C1 segment of cervical spinal cord (tissue), 14 donors: ENCODE measurements at regions not wholly inside any gene's neighbourhood (a gene's known extent, or its start where the extent isn't known, plus 50 kb on each side); places are given as distances from the start of the nearest gene placed in this dataset.

Experiments used
- DNase-seq, 14 donors: peaks; one replicate each; lab custom pipeline; 2025; lab: John Stamatoyannopoulos, UW

DNA sequence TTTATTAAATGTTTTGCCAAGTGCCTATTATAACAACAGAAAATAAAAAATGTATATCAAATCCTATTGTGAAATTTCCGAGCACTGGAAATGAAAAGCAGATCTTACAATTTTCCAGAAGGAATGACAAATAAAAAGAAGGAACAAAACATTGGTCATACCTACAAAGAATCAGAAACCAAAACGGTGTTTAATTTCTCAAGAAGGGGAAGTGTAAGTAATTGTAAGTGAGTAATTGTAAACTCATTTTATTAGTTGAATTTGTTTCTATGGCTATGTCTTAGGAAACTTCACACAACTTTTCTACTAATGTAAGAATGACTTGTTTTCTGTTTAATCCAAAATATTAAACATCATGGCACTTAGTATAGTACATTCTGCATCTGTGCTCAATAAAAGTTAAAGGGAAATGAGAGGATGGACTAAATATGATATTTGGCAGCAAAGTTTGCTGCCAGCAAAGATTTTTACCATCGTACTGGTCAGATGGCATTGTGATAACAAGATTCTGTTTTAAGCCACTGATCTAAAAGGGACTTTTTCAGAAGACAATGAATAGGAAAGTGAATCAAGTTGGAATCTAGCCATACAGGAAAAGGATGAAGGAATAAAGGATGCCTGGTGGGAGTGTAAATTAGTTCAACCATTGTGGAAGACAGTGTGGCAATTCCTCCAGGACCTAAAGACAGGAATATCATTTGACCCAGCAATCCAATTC lies 232.4 kb downstream of the NFKBIZ start:
- DNase-seq: no peak

DNA sequence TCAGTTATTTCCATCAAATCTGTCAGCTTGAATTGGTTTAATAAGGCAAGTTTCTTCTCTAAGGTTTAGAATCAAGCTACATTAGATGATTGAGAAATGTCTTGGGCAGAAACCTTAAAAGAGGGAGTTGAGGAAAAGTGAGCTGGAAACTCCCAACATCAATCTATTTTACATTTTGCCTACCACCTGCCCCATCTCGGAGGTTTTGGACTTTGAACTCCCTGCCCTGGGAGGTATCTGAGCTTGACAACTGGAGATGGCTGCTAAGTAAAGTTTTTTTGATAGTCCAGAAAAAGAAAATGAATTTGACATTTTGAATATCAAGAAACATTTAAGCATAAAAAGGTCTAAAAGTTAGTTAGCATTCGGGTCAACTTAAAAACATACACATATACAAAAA lies 234.2 kb downstream of the NFKBIZ start:
- DNase-seq: no peak

DNA sequence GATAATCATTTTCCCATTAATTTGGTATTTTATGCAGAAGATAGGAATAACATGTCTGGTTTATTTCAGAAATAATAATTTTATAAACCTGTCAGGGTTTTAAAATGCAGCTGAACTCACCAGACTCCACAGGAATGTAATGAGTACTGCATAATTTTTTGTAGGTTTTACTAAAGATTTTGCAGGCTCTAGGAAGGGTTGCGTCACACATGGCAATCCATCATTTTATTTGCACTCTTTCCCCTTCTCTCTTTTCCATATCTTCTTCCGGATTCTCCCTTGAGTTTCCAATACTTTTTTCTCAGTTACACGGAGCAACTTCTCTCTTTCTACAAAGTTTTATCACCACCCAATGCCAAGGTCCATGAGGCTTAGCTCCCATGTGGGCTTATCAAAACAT lies 234.7 kb downstream of the NFKBIZ start:
- no peak for DNase-seq

DNA sequence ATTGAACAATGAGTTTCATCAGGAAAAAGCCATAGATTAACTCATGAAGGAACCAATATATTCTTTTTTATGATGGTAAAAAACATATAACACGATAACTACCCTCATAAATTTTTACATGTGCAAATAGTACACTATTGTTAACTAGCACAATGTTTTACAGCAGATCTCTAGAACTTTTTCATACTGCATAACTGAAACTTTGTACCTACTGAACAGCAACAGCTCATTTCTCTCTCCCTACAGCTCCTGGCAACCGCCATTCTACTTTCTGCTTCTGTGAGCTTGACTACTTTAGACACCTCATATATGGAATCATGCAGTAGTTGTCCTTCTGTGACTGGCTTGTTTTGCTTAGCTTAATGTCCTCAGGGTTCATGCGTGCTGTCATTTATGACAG lies 235.4 kb downstream of the NFKBIZ start:
- no peak for DNase-seq

DNA sequence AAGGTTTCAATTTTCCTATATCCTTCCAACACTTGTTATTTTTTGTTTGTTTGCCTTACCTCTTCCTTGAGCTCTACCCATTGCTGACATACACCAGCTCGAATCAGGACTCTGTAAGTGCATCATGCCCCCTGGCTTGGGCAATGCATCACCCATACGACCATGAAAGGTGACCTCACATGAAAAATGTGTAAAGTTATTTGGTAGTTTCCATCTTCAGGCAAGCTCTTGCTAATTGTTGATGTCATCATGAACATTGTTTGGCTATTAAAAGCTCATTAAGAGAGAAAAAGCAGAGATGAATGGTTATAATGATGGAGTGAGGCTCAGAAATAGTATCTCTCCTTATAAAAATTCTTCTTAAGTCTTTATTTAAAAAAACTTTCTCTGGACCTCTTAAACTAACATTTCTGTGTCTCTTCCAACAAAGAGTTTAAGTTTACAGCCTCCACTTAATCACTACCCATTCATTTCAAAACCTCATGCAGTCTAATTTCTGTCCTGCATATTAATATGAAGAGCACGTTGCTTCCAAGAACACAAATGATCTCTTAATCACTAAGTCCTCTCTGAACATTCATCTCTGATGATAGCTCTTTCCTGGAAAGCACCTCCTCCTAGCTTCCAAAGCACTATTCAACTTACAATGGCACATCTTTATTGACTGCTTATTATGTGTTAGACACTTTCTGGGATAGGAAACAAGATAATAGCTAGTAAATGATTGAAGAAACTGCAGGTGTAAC lies 236.3 kb downstream of the NFKBIZ start:
- no peak for DNase-seq

DNA sequence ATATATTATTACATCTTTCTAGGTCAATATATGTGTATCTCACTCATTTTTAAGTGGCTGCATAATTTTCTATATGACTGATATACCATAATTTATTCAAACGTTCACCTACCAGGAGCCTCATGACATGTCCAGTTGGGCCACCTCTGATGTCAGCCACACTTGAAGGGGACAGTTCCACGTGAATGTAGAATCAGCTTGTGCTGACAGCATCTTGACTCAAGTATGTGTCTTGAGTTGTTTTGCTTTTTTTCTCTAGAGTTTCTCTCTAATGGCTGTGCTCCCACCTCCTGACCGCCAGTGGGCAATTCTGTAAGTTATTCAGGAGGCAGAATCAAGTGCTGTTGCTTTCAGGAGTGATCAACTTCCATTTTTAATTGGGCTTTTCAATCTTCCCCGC lies 237.9 kb downstream of the NFKBIZ start:
- DNase-seq: no peak

DNA sequence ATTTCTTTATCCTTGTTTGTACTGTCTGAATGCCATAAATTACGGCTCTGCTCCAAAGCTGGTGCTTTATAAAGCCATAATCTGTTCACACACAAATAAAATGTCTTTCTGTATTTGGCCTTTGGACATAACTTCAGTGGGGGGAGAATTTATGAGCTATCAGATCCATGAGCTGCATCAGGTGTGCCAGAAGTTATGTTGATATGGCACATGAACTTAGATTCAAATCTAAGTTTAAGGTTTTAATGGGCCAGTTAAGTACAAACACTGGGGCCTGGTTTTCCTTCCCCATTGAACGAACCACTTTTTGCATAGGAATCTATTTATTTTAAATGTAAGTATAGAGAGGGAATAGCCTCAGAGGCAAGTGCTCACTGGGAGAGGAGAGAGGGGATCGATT lies 239.9 kb downstream of the NFKBIZ start:
- DNase-seq: no peak

DNA sequence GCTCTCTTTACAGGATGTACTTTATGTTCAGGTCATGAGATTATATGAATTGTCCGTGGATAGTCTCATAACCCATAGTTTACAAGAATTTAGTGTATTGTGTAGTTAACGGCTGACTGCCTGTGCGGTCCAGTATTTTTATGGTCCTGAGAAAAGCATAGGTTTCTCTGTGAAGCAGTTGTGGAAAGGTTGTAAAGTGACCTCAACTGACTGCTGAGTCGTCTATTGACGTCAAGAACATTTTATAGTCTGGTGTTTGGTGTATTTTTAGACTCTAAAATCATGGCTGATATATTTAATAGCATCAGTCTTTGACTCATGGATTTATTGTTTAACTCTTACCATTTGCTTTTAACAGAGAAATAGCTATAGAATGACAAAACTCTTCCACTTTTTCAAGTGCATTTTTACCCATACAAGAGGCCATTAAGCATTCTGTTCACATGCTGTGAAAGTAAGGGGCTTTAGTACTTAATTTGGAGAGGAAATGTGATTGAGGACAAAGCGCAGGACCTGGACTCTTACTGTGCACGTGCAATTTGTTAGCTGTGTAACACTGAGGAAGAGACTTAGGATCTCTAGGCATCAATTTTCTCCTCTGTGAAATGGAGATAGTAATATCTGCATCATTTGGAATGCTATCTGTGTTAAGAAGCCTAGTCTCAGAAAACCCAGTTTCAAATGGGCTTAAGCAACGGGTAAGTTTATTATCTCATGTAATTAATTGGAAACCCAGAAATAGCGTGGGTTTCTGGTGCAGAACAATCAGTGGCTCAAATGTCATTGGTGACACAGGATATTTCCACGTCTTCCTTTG lies 240.8 kb downstream of the NFKBIZ start:
- no peak for DNase-seq

DNA sequence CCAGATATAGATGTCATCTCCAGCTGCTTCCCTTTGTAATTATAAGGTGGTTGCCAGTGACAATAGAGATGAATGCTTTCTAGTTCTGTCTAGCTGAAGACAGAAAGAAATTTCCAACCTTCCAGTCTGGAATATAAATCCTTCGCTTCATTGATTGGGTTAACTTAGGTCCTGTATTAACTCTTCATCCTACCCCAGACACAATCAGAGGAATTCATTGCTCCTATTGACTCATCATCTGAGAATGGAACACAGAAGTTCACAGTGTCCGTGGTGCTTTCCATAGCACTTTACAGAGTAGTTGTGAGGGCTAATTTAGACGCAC lies 241.4 kb downstream of the NFKBIZ start:
- DNase-seq: no peak

DNA sequence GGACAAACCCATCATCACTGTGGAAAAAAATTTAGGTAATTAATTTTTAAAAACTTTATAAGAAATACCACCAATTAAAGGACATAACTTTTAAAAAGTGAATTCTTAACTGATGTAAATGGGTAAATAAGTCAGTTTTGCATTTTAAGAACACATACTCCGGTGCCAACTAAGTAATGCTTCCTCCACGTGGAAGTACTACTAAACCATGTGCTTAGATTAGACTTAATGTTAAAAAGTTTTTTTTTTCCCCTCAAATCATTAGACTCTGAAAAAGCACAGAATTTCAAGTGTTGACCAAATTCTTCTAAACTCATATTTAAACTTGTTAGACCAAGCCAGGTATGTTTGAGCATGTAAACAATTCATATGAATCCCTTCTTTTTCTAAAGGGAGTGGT lies 242.0 kb downstream of the NFKBIZ start:
- no peak for DNase-seq

DNA sequence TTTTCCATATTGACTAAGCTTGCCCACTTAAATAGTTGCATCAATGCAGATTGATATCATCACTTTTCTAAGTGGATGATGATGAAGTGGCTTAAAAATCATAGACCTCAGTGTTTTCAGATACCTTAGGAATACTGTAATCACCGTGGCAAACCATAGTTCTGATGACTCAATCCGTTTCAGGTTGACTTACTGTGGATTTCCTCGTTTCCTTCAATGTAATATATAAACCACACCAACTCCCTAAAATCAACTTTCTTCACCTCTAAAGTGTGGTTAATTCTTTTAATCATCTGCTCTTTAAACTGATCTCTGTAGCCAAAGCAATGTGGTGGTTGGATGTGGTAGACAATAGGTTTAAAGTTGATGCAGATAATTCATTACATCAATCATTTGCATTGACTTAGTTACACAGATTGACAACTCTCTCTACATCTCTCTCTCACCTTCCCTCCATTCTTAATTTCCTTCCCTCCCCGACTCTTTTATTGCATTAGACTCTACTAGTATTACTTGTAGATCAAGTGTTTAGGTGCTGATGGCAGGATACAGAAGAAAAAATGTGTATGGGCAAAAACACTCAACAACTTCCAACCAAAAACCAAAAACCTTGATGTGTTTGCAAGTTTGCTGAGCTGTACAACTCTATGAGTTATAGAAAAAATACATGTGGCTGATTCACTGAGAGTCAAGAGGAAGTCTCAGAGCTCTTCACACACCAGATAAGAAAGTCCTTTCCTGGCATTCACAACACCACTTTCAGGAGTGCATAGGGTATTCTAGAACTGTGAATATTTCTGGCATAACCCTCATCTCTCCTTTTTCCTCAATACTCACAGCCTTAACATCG lies 243.5 kb downstream of the NFKBIZ start:
- no peak for DNase-seq

DNA sequence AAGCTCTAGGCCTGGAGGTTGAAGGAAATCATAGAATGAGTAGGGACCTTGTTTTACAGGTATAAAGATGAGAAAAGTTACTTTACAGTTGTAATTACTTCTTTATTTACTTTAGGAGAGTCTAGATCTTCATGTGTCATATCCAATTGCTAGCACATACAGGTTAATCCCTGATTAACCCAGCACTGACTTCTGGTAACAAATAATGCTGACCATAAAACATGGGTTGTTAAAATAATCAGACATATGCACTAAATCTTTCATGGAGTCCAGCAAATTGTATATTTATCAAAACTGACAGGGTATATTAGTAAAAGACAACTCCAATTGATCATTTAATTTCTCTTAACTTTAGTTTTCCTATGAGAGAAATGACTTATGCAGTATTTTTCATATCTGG lies 245.2 kb downstream of the NFKBIZ start:
- DNase-seq: no peak

DNA sequence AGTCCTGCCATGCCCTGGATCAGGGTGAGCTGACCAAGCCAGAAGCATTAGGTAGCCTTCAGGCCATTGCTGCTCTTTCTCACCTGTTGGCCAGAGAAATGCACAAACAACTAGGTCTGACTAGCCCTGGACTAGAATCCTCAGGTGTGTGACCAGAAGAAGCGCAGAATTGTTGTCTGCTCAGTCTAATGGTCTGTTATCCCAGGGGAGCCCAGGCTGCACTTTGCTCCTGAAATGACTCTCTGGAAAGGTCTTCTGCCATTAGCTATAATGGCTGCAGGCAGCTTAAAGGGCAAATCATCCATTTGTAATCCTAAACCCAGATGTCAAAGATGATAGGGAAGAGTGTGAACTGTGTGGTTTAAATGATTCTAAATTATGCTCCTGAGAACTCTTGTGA lies 246.1 kb downstream of the NFKBIZ start:
- no peak for DNase-seq

DNA sequence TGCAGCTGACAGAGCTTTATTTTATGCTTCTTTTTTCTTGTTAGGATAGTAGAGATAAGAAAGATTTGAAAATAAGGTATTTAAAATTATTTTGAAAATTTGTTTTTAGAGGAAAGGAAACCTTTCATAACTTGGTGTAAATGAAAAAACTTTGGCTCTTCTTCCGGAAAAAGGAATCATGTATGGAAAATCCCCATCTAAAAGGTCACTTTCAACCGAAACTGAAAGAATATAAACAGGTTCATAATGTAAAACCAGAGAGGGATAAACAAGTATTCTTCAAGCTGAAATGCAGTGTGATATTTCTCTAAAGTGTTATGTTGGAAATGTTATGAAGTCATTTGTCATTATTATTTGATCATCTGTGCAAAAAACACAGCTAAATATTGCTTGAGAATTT lies 246.8 kb downstream of the NFKBIZ start:
- no peak for DNase-seq

DNA sequence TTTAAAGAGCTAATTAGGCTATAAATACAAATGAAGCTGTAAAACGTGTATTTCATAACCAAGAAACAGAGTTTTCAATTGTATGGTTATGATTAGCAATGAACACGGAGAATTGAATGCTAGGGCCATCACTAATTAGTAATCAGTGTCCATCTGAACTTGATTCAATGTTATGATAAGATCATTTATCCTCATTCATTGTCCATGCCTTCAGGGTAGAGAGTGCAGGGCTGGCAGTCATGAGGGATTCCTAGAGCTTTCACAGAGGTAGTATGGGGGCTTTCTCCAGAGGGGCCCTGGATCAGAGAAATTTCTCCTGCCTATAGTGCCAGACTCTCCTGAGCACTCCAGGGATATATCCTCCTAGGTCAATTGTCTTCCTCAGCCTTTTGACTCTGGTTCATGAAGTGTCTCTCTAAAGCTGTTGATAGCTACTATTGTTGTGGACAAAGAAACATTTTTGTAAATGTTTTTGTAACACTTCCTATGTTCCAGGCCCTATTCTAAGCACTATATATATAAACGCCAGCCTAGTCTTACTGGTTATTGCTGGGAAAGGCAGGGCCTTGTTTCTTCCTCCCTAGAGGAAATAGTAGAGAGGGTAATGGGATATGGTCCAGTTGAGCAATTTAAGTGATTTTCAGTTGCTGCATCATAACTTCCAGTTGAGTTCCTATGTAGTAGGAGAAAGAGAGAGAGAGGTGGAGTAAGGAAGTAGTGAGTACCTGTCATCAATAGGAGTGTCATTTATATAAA lies 249.0 kb downstream of the NFKBIZ start:
- DNase-seq: no peak

DNA sequence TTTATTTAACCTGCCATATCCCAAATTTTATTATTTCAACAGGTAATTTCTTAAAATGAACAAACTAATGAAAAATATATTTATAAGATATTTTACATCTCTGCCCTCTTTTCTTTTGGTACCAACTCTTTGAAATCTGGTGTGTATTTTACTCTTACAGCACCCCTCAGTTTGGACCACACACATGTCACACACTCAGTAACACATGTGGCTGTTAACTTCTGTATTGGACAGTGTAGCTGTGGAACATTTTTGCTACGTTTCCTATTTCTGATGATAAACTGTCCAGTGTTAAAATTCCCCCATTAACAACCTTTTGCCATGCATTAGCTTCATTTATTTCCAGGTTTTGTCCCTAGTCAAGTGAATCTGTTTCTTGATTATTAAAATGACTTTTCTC lies 250.6 kb downstream of the NFKBIZ start:
- no peak for DNase-seq

DNA sequence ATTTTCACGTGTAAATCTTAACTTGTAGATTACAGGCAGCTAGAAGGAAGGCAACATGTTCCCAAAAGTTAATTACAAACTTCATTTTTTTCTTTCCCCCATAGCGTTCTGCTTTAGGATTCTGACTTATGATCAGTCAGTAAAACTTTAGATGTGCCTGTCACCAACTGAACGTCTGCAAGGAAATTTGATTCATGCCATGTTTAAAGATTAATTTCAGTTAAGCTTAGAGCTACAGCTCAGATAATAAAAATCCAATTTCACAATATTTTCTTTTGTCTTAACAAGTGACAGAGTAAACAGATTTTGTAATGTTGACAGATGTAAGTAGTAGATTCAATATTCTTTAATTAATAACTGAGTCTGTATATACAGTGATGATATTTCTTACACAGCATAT lies 253.1 kb downstream of the NFKBIZ start:
- no peak for DNase-seq

DNA sequence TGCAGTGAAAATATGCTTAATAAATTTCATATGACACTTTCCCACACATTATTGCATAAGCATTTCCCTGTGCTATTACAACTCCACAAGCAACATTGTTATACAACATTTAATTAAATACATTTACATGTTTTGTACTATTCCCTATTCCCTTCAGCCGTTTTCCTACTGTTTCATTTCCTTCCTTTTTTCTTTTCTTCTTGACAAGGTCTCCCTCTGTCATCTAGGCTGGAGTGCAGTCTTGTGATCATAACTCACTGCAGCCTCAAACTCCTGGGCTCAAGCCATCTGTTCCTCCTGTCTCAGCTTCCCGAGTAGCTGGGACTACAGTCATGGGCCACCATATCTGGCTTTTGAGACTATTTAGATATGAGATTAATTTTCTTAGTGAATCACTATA lies 254.7 kb downstream of the NFKBIZ start:
- DNase-seq: no peak

DNA sequence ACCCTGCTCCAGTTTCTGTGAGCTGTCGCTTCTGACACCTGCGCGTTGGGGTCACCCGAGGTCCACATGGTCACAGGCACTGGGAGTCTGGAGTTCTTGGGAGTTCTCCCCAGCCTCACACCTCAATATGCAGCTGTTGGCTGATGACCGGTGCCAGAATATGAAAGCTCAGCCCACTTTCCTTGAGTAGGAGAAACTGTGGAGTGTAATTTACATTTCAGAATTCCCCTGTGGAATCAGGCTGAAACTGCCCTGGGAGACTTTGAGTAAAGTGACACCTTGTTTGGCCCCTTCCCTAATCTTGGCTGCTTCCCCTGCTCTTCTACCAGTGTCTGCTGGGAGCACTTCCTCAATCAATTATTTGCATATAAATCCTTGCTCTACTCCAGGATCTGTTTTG lies 255.9 kb downstream of the NFKBIZ start:
- DNase-seq: no peak

DNA sequence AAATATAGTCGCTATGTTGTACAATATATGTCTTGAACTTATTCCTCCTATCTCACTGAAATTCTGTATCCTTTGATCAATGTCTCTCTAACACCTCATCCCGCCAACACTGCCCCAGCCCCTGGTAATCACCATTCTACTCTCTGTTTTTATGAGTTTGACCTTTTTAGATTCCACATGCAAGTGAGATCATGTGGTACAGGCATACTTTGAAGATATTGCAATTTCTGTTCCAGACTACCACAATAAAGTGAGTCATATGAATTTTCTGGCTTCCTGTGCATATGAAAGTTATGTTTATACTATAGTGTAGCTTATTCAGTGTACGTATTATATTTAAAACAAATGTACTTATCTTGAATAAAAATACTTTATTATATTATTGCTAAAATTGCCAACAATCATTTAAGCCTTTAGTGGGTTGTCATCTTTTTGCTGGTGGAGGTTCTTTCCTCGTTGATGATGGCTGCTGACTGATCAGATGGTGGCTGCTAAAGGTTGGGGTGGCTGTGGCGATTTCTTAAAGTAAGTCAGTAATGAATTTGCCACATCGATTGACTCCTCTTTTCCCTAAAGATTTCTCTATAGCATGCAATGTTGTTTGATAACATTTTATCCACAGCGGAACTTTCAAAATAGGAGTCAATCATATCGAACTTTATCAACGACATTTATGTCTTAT lies 257.2 kb downstream of the NFKBIZ start:
- DNase-seq: no peak
